Natural killer cell (primary cell): ENCODE measurements at regions not wholly inside any gene's neighbourhood (a gene's known extent, or its start where the extent isn't known, plus 50 kb on each side); places are given as distances from the start of the nearest gene placed in this dataset.

ENCODE experiments used
- ATAC-seq, 3 donors: fragments of 150-1000 bp in 2 of 3; fragments of 200-7000 bp in 1 of 3; cut with Tn5 transposase; 1 replicate in 1 of 3; 2 replicates in 2 of 3; pipeline ENCODE4 v1.10.0; 2021; ENCODE audit warnings: mild to moderate bottlenecking in 2 of 3, moderate library complexity in 2 of 3
- DNase-seq, 2 donors: peaks; one replicate each; pipeline versions ENCODE4 v3.0.0 to v3.0.0-alpha.2; 2013 to 2021; ENCODE audit warnings: mixed read lengths in 1 of 2
- H3K27ac ChIP-seq: one replicate; pipeline ENCODE4 v1.5.1; 2013; ENCODE audit warnings: mild to moderate bottlenecking, low read length
- H3K27me3 ChIP-seq: one replicate; pipeline ENCODE4 v1.6.1; 2013; ENCODE audit warnings: low read length; ENCODE audit not compliant: control insufficient read depth, insufficient read depth
- H3K36me3 ChIP-seq: one replicate; pipeline ENCODE4 v1.6.1; 2013; ENCODE audit warnings: low read length; ENCODE audit not compliant: control insufficient read depth, insufficient read depth
- H3K4me1 ChIP-seq: one replicate; pipeline ENCODE4 v1.6.1; 2013; ENCODE audit warnings: low read length; ENCODE audit not compliant: control insufficient read depth, insufficient read depth
- H3K4me3 ChIP-seq: one replicate; pipeline ENCODE4 v1.5.1; 2013; ENCODE audit warnings: low read length
- H3K9me3 ChIP-seq: one replicate; pipeline ENCODE4 v1.6.1; 2013; ENCODE audit warnings: low read length; ENCODE audit not compliant: control insufficient read depth, insufficient read depth
- H3K27ac Mint-ChIP-seq, 2 donors: one replicate each; pipeline ENCODE4 v1.8.0; 2022; ENCODE audit warnings: mild to moderate bottlenecking in 2 of 2, mixed read lengths in 2 of 2, moderate library complexity in 1 of 2
- H3K27me3 Mint-ChIP-seq, 2 donors: one replicate each; pipeline ENCODE4 v1.8.0; 2022; ENCODE audit warnings: low read depth in 2 of 2, mixed read lengths in 2 of 2
- H3K36me3 Mint-ChIP-seq: one replicate; pipeline ENCODE4 v1.8.0; 2022; ENCODE audit warnings: mixed read lengths
- H3K4me1 Mint-ChIP-seq, 2 donors: one replicate each; pipeline ENCODE4 v1.8.0; 2022; ENCODE audit warnings: mixed read lengths in 2 of 2
- H3K4me3 Mint-ChIP-seq: one replicate; pipeline ENCODE4 v1.8.0; 2022; ENCODE audit warnings: mild to moderate bottlenecking, moderate library complexity, mixed read lengths
- H3K9me3 Mint-ChIP-seq, 2 donors: one replicate each; pipeline ENCODE4 v1.8.0; 2022; ENCODE audit warnings: mixed read lengths in 2 of 2
- WGBS: methylation state at CpG from one replicate; pipeline ENCODE4 v1.1.7; 2013; ENCODE audit warnings: missing lambda C conversion rate; ENCODE audit not compliant: insufficient coverage; 5-methylcytosine and 5-hydroxymethylcytosine counted together
- intact Hi-C: fragments of 100-400 bp; cut with micrococcal nuclease; formaldehyde crosslinking; loops from one replicate; pipeline ENCODE4 v1.14.2; 2022
- TF ChIP-seq, protein P1 (sequence below): fragments of 200-600 bp; IDR thresholded peaks from one replicate; pipeline ENCODE4 v1.8.0; 2022; ENCODE audit warnings: antibody characterized with exemption

DNA sequence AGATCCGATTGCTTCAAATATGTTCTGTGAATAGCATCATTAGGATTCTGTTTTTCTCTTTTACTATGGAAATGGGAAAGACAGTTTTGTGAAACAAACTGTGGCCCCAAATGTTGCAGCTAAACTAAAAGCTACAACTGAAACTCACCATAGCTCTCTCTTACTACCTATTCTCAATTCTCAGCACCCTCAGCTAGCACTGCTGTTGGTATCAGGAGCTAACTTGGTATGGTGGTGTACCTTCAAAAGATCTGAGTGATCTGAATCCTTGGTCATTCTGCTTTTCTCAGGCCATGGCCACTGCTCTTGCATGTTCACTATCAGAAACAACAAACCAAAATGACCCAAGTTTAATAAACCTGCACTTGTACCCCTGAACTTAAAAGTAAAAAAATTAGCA lies 1208.0 kb downstream of the SORCS1 start:
- Mint-ChIP-seq H3K4me3 (no peak overlapping the region), H3K27ac (no peak overlapping the region), H3K9me3 (peaks cover 2 to 7% of the 10 kb centered on the region in 2 donors), H3K27me3 (no peaks in the 10 kb centered on the region), H3K36me3 (no peaks in the 10 kb centered on the region), H3K4me1 (no peaks in the 10 kb centered on the region)
- DNase-seq (no peak), ATAC-seq (no peak)
- WGBS, result 80% methylated on average over 1 of the region's 1 CpG
- TF ChIP-seq, protein P1, sequence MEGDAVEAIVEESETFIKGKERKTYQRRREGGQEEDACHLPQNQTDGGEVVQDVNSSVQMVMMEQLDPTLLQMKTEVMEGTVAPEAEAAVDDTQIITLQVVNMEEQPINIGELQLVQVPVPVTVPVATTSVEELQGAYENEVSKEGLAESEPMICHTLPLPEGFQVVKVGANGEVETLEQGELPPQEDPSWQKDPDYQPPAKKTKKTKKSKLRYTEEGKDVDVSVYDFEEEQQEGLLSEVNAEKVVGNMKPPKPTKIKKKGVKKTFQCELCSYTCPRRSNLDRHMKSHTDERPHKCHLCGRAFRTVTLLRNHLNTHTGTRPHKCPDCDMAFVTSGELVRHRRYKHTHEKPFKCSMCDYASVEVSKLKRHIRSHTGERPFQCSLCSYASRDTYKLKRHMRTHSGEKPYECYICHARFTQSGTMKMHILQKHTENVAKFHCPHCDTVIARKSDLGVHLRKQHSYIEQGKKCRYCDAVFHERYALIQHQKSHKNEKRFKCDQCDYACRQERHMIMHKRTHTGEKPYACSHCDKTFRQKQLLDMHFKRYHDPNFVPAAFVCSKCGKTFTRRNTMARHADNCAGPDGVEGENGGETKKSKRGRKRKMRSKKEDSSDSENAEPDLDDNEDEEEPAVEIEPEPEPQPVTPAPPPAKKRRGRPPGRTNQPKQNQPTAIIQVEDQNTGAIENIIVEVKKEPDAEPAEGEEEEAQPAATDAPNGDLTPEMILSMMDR, result no peak
- no peak overlapping the region for H3K4me3 ChIP-seq
- no peaks in the 10 kb centered on the region for H3K36me3 ChIP-seq
- H3K9me3 ChIP-seq, result no peaks in the 10 kb centered on the region
- no peak overlapping the region for H3K27ac ChIP-seq
- H3K27me3 ChIP-seq, result no peaks in the 10 kb centered on the region
- intact Hi-C loops, result no loop called here
- no peaks in the 10 kb centered on the region for H3K4me1 ChIP-seq

DNA sequence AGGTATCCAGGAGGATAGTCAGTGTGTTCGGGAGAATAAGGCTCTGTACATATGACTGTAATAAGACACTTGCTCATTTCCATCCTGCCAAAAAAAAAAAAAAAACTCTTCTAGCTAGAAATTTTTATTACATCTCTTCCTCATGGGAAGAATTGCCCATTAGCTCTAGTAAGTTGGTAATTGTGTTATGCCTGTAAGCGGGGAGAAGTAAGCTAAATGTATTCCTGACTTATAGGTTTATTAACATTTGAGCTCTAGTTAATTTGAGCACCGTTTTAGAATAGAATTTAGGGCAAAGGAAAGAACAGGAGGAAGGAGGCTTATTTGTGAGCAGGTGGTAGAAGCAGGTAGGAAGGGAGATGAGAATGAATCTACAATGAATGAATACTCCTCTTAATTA lies 1210.6 kb downstream of the SORCS1 start:
- no peaks in the 10 kb centered on the region for H3K9me3 ChIP-seq
- H3K4me3 Mint-ChIP-seq, result no peak overlapping the region
- no peak for DNase-seq
- no peaks in the 10 kb centered on the region for H3K36me3 Mint-ChIP-seq
- no peaks in the 10 kb centered on the region for H3K4me1 Mint-ChIP-seq
- no peak for ATAC-seq
- no peak overlapping the region for H3K4me3 ChIP-seq
- H3K27me3 Mint-ChIP-seq, result no peaks in the 10 kb centered on the region
- H3K27me3 ChIP-seq, result no peaks in the 10 kb centered on the region
- TF ChIP-seq, protein P1, result no peak
- H3K9me3 Mint-ChIP-seq, result peaks cover 2 to 9% of the 10 kb centered on the region in 2 donors
- no peak overlapping the region for H3K27ac Mint-ChIP-seq
- H3K27ac ChIP-seq, result no peak overlapping the region
- 92% methylated on average over 2 of the region's 3 CpGs for WGBS
- H3K4me1 ChIP-seq, result no peaks in the 10 kb centered on the region
- H3K36me3 ChIP-seq, result no peaks in the 10 kb centered on the region
- intact Hi-C loops, result no loop called here

DNA sequence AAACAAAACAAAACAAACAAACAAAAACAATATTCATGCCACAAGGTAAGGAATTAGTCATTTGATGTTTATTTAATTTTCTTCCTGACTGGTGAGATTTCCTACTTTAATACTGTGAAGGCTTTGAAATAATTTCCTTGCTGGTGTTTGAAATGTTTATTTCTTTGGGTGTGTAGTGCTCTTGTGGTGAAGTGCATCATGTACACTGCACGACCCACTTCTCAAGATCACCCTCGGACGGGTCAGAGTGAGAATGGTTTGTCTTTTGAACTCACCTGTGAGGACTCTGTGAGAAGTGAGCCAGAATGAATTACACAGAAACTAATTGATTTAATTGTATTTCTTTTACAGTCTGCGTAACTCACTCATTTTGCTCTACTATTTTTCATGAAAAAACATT lies 1211.5 kb downstream of the SORCS1 start:
- WGBS, result 85% methylated on average over 3 of the region's 4 CpGs
- no peak for ATAC-seq

DNA sequence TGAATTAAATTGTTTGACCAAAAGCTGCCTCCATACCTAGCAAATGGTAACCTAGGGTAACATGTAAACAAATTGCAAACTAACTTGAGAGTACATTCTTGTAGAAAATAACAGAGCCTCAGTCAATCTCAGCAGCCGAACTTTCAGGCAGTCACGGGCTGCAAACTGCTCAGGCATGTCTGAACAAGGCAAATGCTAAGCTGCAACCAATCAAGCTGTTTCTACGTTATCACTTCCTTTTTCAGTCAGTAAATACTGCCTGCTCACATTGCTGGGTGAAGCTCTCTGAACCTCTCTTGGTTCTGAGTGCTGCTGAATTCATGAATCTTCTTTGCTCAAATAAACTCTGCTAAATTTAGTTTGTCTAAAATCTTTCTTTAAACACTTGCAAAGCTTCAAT lies 1212.4 kb downstream of the SORCS1 start:
- no peaks in the 10 kb centered on the region for H3K36me3 Mint-ChIP-seq
- H3K27me3 Mint-ChIP-seq, result no peaks in the 10 kb centered on the region
- H3K27ac Mint-ChIP-seq, result no peak overlapping the region
- TF ChIP-seq, protein P1, result no peak
- WGBS, result 5% methylated on average over 3 of the region's 3 CpGs
- no peak for ATAC-seq
- no peak for DNase-seq
- no peak overlapping the region for H3K4me3 ChIP-seq
- H3K4me3 Mint-ChIP-seq, result no peak overlapping the region
- no peaks in the 10 kb centered on the region for H3K27me3 ChIP-seq
- H3K9me3 ChIP-seq, result no peaks in the 10 kb centered on the region
- peaks cover 2 to 6% of the 10 kb centered on the region in 2 donors for H3K9me3 Mint-ChIP-seq
- H3K4me1 Mint-ChIP-seq, result no peaks in the 10 kb centered on the region
- intact Hi-C loops, result no loop called here
- no peaks in the 10 kb centered on the region for H3K36me3 ChIP-seq
- H3K27ac ChIP-seq, result no peak overlapping the region
- no peaks in the 10 kb centered on the region for H3K4me1 ChIP-seq

More for the DNA sequence above, 1211.5 kb downstream of the SORCS1 start:
- TF ChIP-seq, protein P1, result no peak
- intact Hi-C loops, result no loop called here
- no peak overlapping the region for H3K4me3 Mint-ChIP-seq
- Histone ChIP-seq H3K9me3 (no peaks in the 10 kb centered on the region), H3K27me3 (no peaks in the 10 kb centered on the region), H3K4me3 (no peak overlapping the region), H3K4me1 (no peaks in the 10 kb centered on the region), H3K27ac (no peak overlapping the region), H3K36me3 (no peaks in the 10 kb centered on the region)
- H3K9me3 Mint-ChIP-seq, result peaks cover 2 to 9% of the 10 kb centered on the region in 2 donors
- no peaks in the 10 kb centered on the region for H3K36me3 Mint-ChIP-seq
- no peak overlapping the region for H3K27ac Mint-ChIP-seq
- no peaks in the 10 kb centered on the region for H3K4me1 Mint-ChIP-seq
- H3K27me3 Mint-ChIP-seq, result no peaks in the 10 kb centered on the region
- no peak for DNase-seq
